ENCODE measurements at regions not wholly inside any gene's neighbourhood (a gene's known extent, or its start where the extent isn't known, plus 50 kb on each side); places are given as distances from the start of the nearest gene placed in this dataset.

DNA sequence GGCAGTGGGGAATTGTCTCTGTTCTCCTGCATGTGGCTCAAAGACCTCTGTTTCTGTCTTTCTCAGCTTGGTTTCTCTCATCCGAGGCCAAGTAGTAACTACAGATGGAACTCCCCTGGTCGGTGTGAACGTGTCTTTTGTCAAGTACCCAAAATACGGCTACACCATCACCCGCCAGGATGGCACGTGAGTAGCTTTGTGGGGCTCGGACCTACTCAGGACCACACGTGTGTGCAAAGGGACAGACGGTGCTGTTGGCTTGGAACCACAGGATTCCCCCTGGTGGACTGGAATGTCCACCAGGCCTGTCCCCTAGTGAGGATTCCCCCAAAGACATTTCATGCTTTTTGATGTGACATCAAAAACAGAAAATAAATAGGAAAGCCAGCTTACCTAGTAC is 96.3 kb upstream of the WWC1 start:
- TF ChIP-seq EZH2 (IDR thresholded peaks at IDR 0.05; ENCODE audit: borderline replicate concordance, low read length) = no peak
- TF ChIP-seq, protein P1, sequence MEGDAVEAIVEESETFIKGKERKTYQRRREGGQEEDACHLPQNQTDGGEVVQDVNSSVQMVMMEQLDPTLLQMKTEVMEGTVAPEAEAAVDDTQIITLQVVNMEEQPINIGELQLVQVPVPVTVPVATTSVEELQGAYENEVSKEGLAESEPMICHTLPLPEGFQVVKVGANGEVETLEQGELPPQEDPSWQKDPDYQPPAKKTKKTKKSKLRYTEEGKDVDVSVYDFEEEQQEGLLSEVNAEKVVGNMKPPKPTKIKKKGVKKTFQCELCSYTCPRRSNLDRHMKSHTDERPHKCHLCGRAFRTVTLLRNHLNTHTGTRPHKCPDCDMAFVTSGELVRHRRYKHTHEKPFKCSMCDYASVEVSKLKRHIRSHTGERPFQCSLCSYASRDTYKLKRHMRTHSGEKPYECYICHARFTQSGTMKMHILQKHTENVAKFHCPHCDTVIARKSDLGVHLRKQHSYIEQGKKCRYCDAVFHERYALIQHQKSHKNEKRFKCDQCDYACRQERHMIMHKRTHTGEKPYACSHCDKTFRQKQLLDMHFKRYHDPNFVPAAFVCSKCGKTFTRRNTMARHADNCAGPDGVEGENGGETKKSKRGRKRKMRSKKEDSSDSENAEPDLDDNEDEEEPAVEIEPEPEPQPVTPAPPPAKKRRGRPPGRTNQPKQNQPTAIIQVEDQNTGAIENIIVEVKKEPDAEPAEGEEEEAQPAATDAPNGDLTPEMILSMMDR (IDR thresholded peaks at IDR 0.05; ENCODE audit: low read length) = no peak
